BLaER1 treated with 17β-estradiol and CSF1 and Interleukin-3, amounts not matched to agents 10 nM and 100 nM (cell line): ENCODE measurements at regions not wholly inside any gene's neighbourhood (a gene's known extent, or its start where the extent isn't known, plus 50 kb on each side); places are given as distances from the start of the nearest gene placed in this dataset.
"Not testable (repeated sequence)": the region's sequence is repeated elsewhere in the genome, so short reads cannot be mapped to it uniquely, and the experiment has no call there.

Source experiments
- H3K27ac ChIP-seq, 11 experiments: shearing (Covaris generic); formaldehyde crosslinking; 2 replicates each; pipeline ENCODE4 v1.8.1; 2022
- H3K27me3 ChIP-seq, 11 experiments: shearing (Covaris generic); formaldehyde crosslinking; 2 replicates each; pipeline ENCODE4 v1.8.1; 2022
- H3K36me3 ChIP-seq, 11 experiments: shearing (Covaris generic); formaldehyde crosslinking; 2 replicates each; pipeline ENCODE4 v1.8.1; 2022
- H3K4me1 ChIP-seq, 10 experiments: shearing (Covaris generic); formaldehyde crosslinking; 2 replicates each; pipeline ENCODE4 v1.8.1; 2022
- H3K4me2 ChIP-seq, 11 experiments: shearing (Covaris generic); formaldehyde crosslinking; 2 replicates each; pipeline ENCODE4 v1.8.1; 2022
- H3K4me3 ChIP-seq, 10 experiments: shearing (Covaris generic); formaldehyde crosslinking; 2 replicates each; pipeline ENCODE4 v1.8.1; 2022
- H3K9ac ChIP-seq, 11 experiments: shearing (Covaris generic); formaldehyde crosslinking; 2 replicates each; pipeline ENCODE4 v1.8.1; 2022
- H3K9me3 ChIP-seq, 11 experiments: shearing (Covaris generic); formaldehyde crosslinking; replicated peaks in 1 of 11; 2 replicates each; pipeline ENCODE4 v1.8.1; 2022
- H4K20me1 ChIP-seq, 11 experiments: shearing (Covaris generic); formaldehyde crosslinking; 2 replicates each; pipeline ENCODE4 v1.8.1; 2022
- Cebpa-rat ChIP-seq, 11 experiments: shearing (Covaris generic); IDR thresholded peaks; 2 replicates each; pipeline ENCODE4 v1.8.1; 2022

DNA sequence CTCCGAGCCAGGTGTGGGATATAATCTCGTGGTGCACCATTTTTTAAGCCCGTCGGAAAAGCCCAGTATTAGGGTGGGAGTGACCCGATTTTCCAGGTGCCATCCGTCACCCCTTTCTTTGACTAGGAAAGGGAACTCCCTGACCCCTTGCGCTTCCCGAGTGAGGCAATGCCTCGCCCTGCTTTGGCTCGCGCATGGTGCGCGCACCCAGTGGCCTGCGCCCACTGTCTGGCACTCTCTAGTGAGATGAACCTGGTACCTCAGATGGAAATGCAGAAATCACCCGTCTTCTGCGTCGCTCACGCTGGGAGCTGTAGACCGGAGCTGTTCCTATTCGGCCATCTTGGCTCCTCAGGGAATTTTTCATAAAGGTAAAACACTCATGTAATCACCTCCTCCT, 63.9 kb downstream of the RWDD3 start:
- not testable (repeated sequence) for H3K4me1 ChIP-seq, H4K20me1 ChIP-seq, H3K4me2 ChIP-seq, H3K27me3 ChIP-seq, H3K27ac ChIP-seq, H3K9ac ChIP-seq, H3K9me3 ChIP-seq, H3K36me3 ChIP-seq, H3K4me3 ChIP-seq

- no peaks in the 10 kb centered on the region for H3K27me3 ChIP-seq
- H3K36me3 ChIP-seq = no peaks in the 10 kb centered on the region
- H4K20me1 ChIP-seq = no peaks in the 10 kb centered on the region
- no peak overlapping the region for H3K27ac ChIP-seq
- no peaks in the 10 kb centered on the region for H3K9me3 ChIP-seq
- no peak overlapping the region for H3K4me3 ChIP-seq
- H3K4me1 ChIP-seq = no peaks in the 10 kb centered on the region
- TF ChIP-seq Cebpa-rat (IDR thresholded peaks at IDR 0.05) = no peak
- no peak overlapping the region for H3K9ac ChIP-seq
- H3K4me2 ChIP-seq = no peak overlapping the region
These were observed 67.1 kb downstream of the RWDD3 start for GRCh38 chr1:95301091-95301490.

GRCh38 chr1:95301614-95302013, 67.6 kb downstream of the RWDD3 start:
- no peaks in the 10 kb centered on the region for H3K27me3 ChIP-seq
- no peak overlapping the region for H3K4me2 ChIP-seq
- no peak overlapping the region for H3K9ac ChIP-seq
- no peak overlapping the region for H3K27ac ChIP-seq
- H4K20me1 ChIP-seq = no peaks in the 10 kb centered on the region
- no peaks in the 10 kb centered on the region for H3K9me3 ChIP-seq
- H3K4me3 ChIP-seq = no peak overlapping the region
- H3K36me3 ChIP-seq = no peaks in the 10 kb centered on the region
- H3K4me1 ChIP-seq = no peaks in the 10 kb centered on the region
- no peak for TF ChIP-seq Cebpa-rat (IDR thresholded peaks at IDR 0.05)

DNA sequence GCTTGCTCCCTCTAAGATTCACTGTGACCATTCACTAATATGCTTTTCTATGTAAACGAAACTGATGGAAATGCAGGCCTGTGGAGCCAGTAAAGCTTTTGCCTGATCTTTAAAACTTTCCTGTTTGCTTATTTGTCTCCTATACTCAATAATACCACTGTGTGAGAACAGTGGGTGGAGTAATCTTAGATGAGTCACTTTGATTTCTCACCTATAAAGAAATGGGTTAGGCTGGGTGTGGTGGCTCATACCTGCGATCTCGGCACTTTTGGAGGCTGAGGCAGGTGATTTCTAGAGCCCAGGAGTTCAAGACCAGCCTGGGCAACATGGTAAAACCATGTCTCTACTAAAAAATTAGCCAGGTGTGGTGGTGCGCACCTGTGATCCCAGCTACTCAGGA, 70.8 kb downstream of the RWDD3 start:
- H4K20me1 ChIP-seq = no peaks in the 10 kb centered on the region
- H3K27ac ChIP-seq = no peak overlapping the region
- no peak overlapping the region for H3K4me3 ChIP-seq
- H3K27me3 ChIP-seq = no peaks in the 10 kb centered on the region
- H3K36me3 ChIP-seq = no peaks in the 10 kb centered on the region
- peaks cover 0 to 7% (median 0%) of the 10 kb centered on the region in 10 experiments; a peak in 2 of 20 replicates for H3K4me1 ChIP-seq
- H3K9ac ChIP-seq = no peak overlapping the region
- no peaks in the 10 kb centered on the region for H3K9me3 ChIP-seq
- no peak overlapping the region for H3K4me2 ChIP-seq
- TF ChIP-seq Cebpa-rat (IDR thresholded peaks at IDR 0.05) = no peak

GRCh38 chr1:95308276-95309030, 74.4 kb downstream of the RWDD3 start:
- no peak overlapping the region for H3K4me3 ChIP-seq
- no peaks in the 10 kb centered on the region for H3K36me3 ChIP-seq
- H4K20me1 ChIP-seq = no peaks in the 10 kb centered on the region
- H3K27me3 ChIP-seq = no peaks in the 10 kb centered on the region
- H3K4me1 ChIP-seq = peaks cover 0 to 8% (median 0%) of the 10 kb centered on the region in 10 experiments; a peak in 2 of 20 replicates
- no peak overlapping the region for H3K27ac ChIP-seq
- TF ChIP-seq Cebpa-rat (IDR thresholded peaks at IDR 0.05) = no peak
- H3K9me3 ChIP-seq = no peaks in the 10 kb centered on the region
- no peak overlapping the region for H3K9ac ChIP-seq
- no peak overlapping the region for H3K4me2 ChIP-seq

DNA sequence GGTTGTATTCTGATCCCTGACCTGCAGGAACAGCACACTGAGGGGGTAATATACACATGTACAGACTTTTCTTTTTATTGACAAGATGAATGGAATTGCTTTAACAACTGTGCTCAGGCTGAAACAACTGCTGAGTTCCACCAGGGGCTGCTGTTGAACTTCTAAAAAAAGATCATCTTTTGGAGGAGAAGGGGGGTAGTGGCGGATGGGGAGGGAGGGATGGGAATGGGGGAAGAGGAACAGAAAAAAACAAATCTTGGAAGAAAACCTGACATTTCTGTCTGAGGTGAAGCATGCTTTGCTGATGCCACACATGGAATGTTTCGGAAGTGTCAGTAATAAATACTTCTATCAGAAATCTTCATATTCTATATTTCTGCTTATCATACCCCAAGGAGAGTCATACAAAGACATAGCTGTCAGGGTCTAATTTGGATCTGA, 75.0 kb downstream of the RWDD3 start:
- peaks cover 0 to 8% (median 0%) of the 10 kb centered on the region in 10 experiments; a peak in 2 of 20 replicates for H3K4me1 ChIP-seq
- peak overlapping the region in 1 of 11 experiments; percentile 21; a peak in 2 of 22 replicates for H3K4me2 ChIP-seq
- no peak for TF ChIP-seq Cebpa-rat (IDR thresholded peaks at IDR 0.05)

GRCh38 chr1:95311014-95311413, 77.0 kb downstream of the RWDD3 start:
- H4K20me1 ChIP-seq = no peaks in the 10 kb centered on the region
- H3K4me2 ChIP-seq = no peak overlapping the region
- H3K36me3 ChIP-seq = no peaks in the 10 kb centered on the region
- no peak overlapping the region for H3K9ac ChIP-seq
- no peaks in the 10 kb centered on the region for H3K27me3 ChIP-seq
- H3K9me3 ChIP-seq = no peaks in the 10 kb centered on the region
- H3K4me3 ChIP-seq = no peak overlapping the region
- no peak overlapping the region for H3K27ac ChIP-seq
- peaks cover 0 to 8% (median 0%) of the 10 kb centered on the region in 10 experiments; a peak in 2 of 20 replicates for H3K4me1 ChIP-seq
- TF ChIP-seq Cebpa-rat (IDR thresholded peaks at IDR 0.05) = no peak

More for the DNA sequence above, 75.0 kb downstream of the RWDD3 start:
- H3K9ac ChIP-seq = no peak overlapping the region
- H3K4me3 ChIP-seq = no peak overlapping the region
- H3K36me3 ChIP-seq = no peaks in the 10 kb centered on the region
- no peaks in the 10 kb centered on the region for H3K27me3 ChIP-seq
- no peaks in the 10 kb centered on the region for H3K9me3 ChIP-seq
- H3K27ac ChIP-seq = no peak overlapping the region
- H4K20me1 ChIP-seq = no peaks in the 10 kb centered on the region

DNA sequence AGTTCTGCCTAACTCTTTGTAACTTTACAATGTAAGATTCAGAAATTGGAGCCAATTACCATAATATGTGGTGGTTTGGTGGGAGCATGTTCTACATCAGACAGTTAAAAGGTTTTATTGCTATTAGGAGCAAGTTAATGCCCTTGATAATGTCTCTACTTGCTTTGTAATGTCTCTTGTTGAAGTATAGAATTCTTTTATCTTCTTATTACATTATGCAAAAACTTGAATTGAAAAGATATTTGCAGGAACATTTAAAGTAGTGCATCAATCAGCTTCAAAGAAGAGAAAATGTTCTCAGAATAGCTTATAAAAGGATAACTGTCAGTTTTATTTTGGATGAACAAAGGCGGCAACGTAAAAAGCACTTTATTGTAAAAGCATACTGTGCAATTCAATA, 77.8 kb downstream of the RWDD3 start:
- Histone ChIP-seq H3K27ac (no peak overlapping the region), H3K4me2 (no peak overlapping the region), H4K20me1 (no peaks in the 10 kb centered on the region), H3K36me3 (no peaks in the 10 kb centered on the region), H3K9me3 (no peaks in the 10 kb centered on the region), H3K4me1 (peaks cover 0 to 8% (median 0%) of the 10 kb centered on the region in 10 experiments; a peak in 2 of 20 replicates), H3K27me3 (no peaks in the 10 kb centered on the region), H3K4me3 (no peak overlapping the region), H3K9ac (no peak overlapping the region)
- no peak for TF ChIP-seq Cebpa-rat (IDR thresholded peaks at IDR 0.05)

DNA sequence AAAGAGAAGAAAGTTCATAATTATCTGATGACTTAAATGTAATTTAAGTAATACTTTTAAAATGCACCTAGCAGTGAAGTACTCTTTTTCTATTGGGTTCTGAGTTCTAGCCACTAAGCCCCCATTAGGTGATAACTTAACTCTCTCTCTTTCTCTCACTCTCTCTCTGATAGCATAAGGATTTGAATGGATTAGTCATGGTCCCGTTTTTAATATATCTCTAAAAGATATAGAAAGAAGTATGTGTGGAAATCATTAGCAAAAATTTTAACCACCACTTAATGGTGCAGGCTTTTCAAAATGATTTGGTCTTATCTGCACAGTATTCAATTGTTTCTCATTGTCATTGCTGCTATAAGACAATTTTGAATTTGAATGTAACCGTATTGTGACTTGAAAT, 78.2 kb downstream of the RWDD3 start:
- H3K4me3 ChIP-seq = no peak overlapping the region
- TF ChIP-seq Cebpa-rat (IDR thresholded peaks at IDR 0.05) = no peak

GRCh38 chr1:95313527-95313926, 79.5 kb downstream of the RWDD3 start:
- Histone ChIP-seq H3K9me3 (no peaks in the 10 kb centered on the region), H3K36me3 (no peaks in the 10 kb centered on the region), H3K27ac (no peak overlapping the region), H3K4me2 (no peak overlapping the region), H3K4me3 (no peak overlapping the region), H3K4me1 (peaks cover 0 to 8% (median 0%) of the 10 kb centered on the region in 10 experiments; a peak in 2 of 20 replicates), H4K20me1 (no peaks in the 10 kb centered on the region), H3K9ac (no peak overlapping the region), H3K27me3 (no peaks in the 10 kb centered on the region)
- TF ChIP-seq Cebpa-rat (IDR thresholded peaks at IDR 0.05) = no peak

More for the DNA sequence above, 78.2 kb downstream of the RWDD3 start:
- Histone ChIP-seq H4K20me1 (no peaks in the 10 kb centered on the region), H3K27ac (no peak overlapping the region), H3K4me2 (no peak overlapping the region), H3K4me1 (peaks cover 0 to 8% (median 0%) of the 10 kb centered on the region in 10 experiments; a peak in 2 of 20 replicates), H3K27me3 (no peaks in the 10 kb centered on the region), H3K9me3 (no peaks in the 10 kb centered on the region), H3K36me3 (no peaks in the 10 kb centered on the region), H3K9ac (no peak overlapping the region)
